ENCODE measurements at regions not wholly inside any gene's neighbourhood (a gene's known extent, or its start where the extent isn't known, plus 50 kb on each side); places are given as distances from the start of the nearest gene placed in this dataset.

GRCh38 chr4:73312967-73313366 is 54.4 kb upstream of the ANKRD17 start:
- TF ChIP-seq CTCF (IDR thresholded peaks at IDR 0.05 in 2 of 3, conservative IDR thresholded peaks at IDR 0.05 in 1 of 3; ENCODE audit: control insufficient read depth in 2 of 3, extremely low read depth in 1 of 3, insufficient read depth in 1 of 3, low read depth in 3 of 3, low read length in 3 of 3) (no peak), MAX (IDR thresholded peaks at IDR 0.05; ENCODE audit: low read depth, low read length) (no peak), PKNOX1 (IDR thresholded peaks at IDR 0.05) (no peak), POLR2A (IDR thresholded peaks at IDR 0.05; ENCODE audit: low read depth, low read length) (no peak), ZNF207 (IDR thresholded peaks at IDR 0.05; ENCODE audit: borderline replicate concordance) (no peak)

Measured in GM12878 (cell line).